GM23338 (cell line): ENCODE measurements at regions not wholly inside any gene's neighbourhood (a gene's known extent, or its start where the extent isn't known, plus 50 kb on each side); places are given as distances from the start of the nearest gene placed in this dataset.

ENCODE experiments used
- ATAC-seq: fragments of 200-7000 bp; cut with Tn5 transposase; 3 replicates; pipeline ENCODE4 v1.9.1; 2020
- DNase-seq: peaks from one replicate; pipeline ENCODE4 v3.0.0-alpha.2; 2015; ENCODE audit warnings: low spot score
- H2AFZ ChIP-seq: fragments of 200-600 bp; sonication (generic); 2 replicates; pipeline ENCODE4 v1.8.0; 2016; ENCODE audit warnings: antibody characterized with exemption, mild to moderate bottlenecking, moderate library complexity
- H3F3A ChIP-seq: fragments of 200-600 bp; sonication (generic); replicated peaks from 2 replicates; pipeline ENCODE4 v1.8.0; 2017; ENCODE audit warnings: antibody characterized with exemption, mixed run types, low read depth
- H3K27ac ChIP-seq: fragments of 200-600 bp; sonication (generic); 2 replicates; pipeline ENCODE4 v1.6.1; 2016; ENCODE audit warnings: low read depth
- H3K27me3 ChIP-seq: fragments of 200-600 bp; sonication (generic); 2 replicates; pipeline ENCODE4 v1.8.0; 2016; ENCODE audit warnings: mild to moderate bottlenecking, mixed run types, moderate library complexity; ENCODE audit not compliant: insufficient read depth
- H3K36me3 ChIP-seq: fragments of 200-600 bp; sonication (generic); 2 replicates; pipeline ENCODE4 v1.8.0; 2016; ENCODE audit warnings: mild to moderate bottlenecking; ENCODE audit not compliant: insufficient read depth
- H3K4me1 ChIP-seq: fragments of 200-600 bp; sonication (generic); 2 replicates; pipeline ENCODE4 v1.8.0; 2016; ENCODE audit warnings: mild to moderate bottlenecking, moderate library complexity; ENCODE audit not compliant: insufficient read depth
- H3K4me2 ChIP-seq: fragments of 200-600 bp; sonication (generic); 2 replicates; pipeline ENCODE4 v1.7.1; 2017; ENCODE audit warnings: mixed run types
- H3K4me3 ChIP-seq: fragments of 200-600 bp; sonication (generic); 2 replicates; pipeline ENCODE4 v1.6.1; 2016; ENCODE audit warnings: mixed run types
- H3K79me2 ChIP-seq: fragments of 200-600 bp; sonication (generic); replicated peaks from 2 replicates; pipeline ENCODE4 v1.8.0; 2017; ENCODE audit warnings: mild to moderate bottlenecking; ENCODE audit not compliant: insufficient read depth
- H3K9me2 ChIP-seq: fragments of 200-600 bp; sonication (generic); 2 replicates; pipeline ENCODE4 v1.8.0; 2017; ENCODE audit not compliant: insufficient read depth
- H4K20me1 ChIP-seq: fragments of 200-600 bp; sonication (generic); replicated peaks from 2 replicates; pipeline ENCODE4 v1.8.0; 2017; ENCODE audit warnings: mild to moderate bottlenecking; ENCODE audit not compliant: insufficient read depth
- H3K27ac Mint-ChIP-seq: 2 replicates; pipeline ENCODE4 v1.8.0; 2020; ENCODE audit warnings: inconsistent platforms, mild to moderate bottlenecking, moderate library complexity, mixed read lengths
- H3K27me3 Mint-ChIP-seq: 3 replicates; pipeline ENCODE4 v1.8.0; 2022; ENCODE audit warnings: low read depth, mild to moderate bottlenecking, moderate library complexity, mixed read lengths, inconsistent platforms; ENCODE audit not compliant: insufficient read depth, poor library complexity
- H3K36me3 Mint-ChIP-seq: 3 replicates; pipeline ENCODE4 v1.8.0; 2021; ENCODE audit warnings: low read depth, mild to moderate bottlenecking, inconsistent platforms, moderate library complexity, mixed read lengths
- H3K4me1 Mint-ChIP-seq: 3 replicates; pipeline ENCODE4 v1.8.0; 2020; ENCODE audit warnings: mild to moderate bottlenecking, inconsistent platforms, mixed read lengths
- H3K4me3 Mint-ChIP-seq: 3 replicates; pipeline ENCODE4 v1.8.0; 2021; ENCODE audit warnings: moderate library complexity, mild to moderate bottlenecking, inconsistent platforms, mixed read lengths
- H3K9me3 Mint-ChIP-seq: 3 replicates; pipeline ENCODE4 v1.8.0; 2020; ENCODE audit warnings: moderate library complexity, mild to moderate bottlenecking, inconsistent platforms, mixed read lengths
- CREB1 ChIP-seq: fragments of 250-450 bp; sonication (Bioruptor Pico); IDR thresholded peaks from 2 replicates; pipeline ENCODE4 v1.5.0; 2020; ENCODE audit warnings: low read depth, mild to moderate bottlenecking, moderate library complexity
- ETS1 ChIP-seq: IDR thresholded peaks from 2 replicates; pipeline ENCODE4 v1.6.1; 2016; ENCODE audit warnings: antibody characterized with exemption
- EZH2 ChIP-seq: fragments of 200-600 bp; sonication (generic); IDR thresholded peaks from one replicate; pipeline ENCODE4 v1.8.0; 2017; ENCODE audit warnings: antibody characterized with exemption, mild to moderate bottlenecking, low read depth; ENCODE audit not compliant: unreplicated experiment
- EZH2phosphoT487 ChIP-seq: fragments of 200-600 bp; sonication (generic); IDR thresholded peaks from one replicate; pipeline ENCODE4 v1.8.1; 2018; ENCODE audit warnings: antibody characterized with exemption; ENCODE audit not compliant: unreplicated experiment
- JUNB ChIP-seq: IDR thresholded peaks from one replicate; pipeline ENCODE4 v1.6.1; 2016; ENCODE audit warnings: antibody characterized with exemption; ENCODE audit not compliant: unreplicated experiment
- NANOG ChIP-seq: IDR thresholded peaks from 2 replicates; pipeline ENCODE4 v1.6.1; 2016; ENCODE audit warnings: antibody characterized with exemption, borderline replicate concordance
- REST ChIP-seq: IDR thresholded peaks from one replicate; pipeline ENCODE4 v1.6.1; 2018; ENCODE audit warnings: antibody characterized with exemption; ENCODE audit not compliant: unreplicated experiment
- STAT1 ChIP-seq: IDR thresholded peaks from one replicate; pipeline ENCODE4 v1.6.1; 2016; ENCODE audit warnings: antibody characterized with exemption; ENCODE audit not compliant: unreplicated experiment
- ZNF331 ChIP-seq: fragments of 250-450 bp; sonication (Bioruptor Pico); IDR thresholded peaks from 2 replicates; pipeline ENCODE4 v1.5.0; 2020; ENCODE audit warnings: low read depth, mild to moderate bottlenecking, moderate library complexity
- ZNF462 ChIP-seq: fragments of 250-450 bp; sonication (Bioruptor Pico); IDR thresholded peaks from 2 replicates; pipeline ENCODE4 v1.5.0; 2020; ENCODE audit warnings: mild to moderate bottlenecking, moderate library complexity
- TF ChIP-seq, protein P1 (sequence below), 2 experiments: fragments of 200-600 bp in 1 of 2; sonication (generic) in 1 of 2; conservative IDR thresholded peaks; 2 replicates each; pipeline versions ENCODE4 v1.5.1 to v1.6.1; 2016 to 2017; ENCODE audit warnings: antibody characterized with exemption in 2 of 2, low read depth in 2 of 2, mild to moderate bottlenecking in 2 of 2, moderate library complexity in 1 of 2

GRCh38 chr2:223227338-223227737 lies 175.3 kb downstream of the KCNE4 start:
- H3K27me3 Mint-ChIP-seq, result no peaks in the 10 kb centered on the region

More at GRCh38 chr2:223227338-223227737, 175.3 kb downstream of the KCNE4 start:
- H3K4me1 Mint-ChIP-seq, result peaks cover 4% of the 10 kb centered on the region; the same call in 2 of the 3 replicates
- H3K36me3 Mint-ChIP-seq, result no peaks in the 10 kb centered on the region
- no peaks in the 10 kb centered on the region for H4K20me1 ChIP-seq
- no peak overlapping the region for H2AFZ ChIP-seq
- no peak overlapping the region for H3K4me3 Mint-ChIP-seq
- no peak overlapping the region for H3K27ac ChIP-seq
- H3K4me2 ChIP-seq, result no peak overlapping the region
- H3K9me3 Mint-ChIP-seq, result no peaks in the 10 kb centered on the region
- H3K27me3 ChIP-seq, result no peaks in the 10 kb centered on the region
- 0 out of 2 replicates have a peak, but pooled peaks cover 11% of the 10 kb centered on the region for H3K9me2 ChIP-seq
- H3K36me3 ChIP-seq, result no peaks in the 10 kb centered on the region
- H3K4me3 ChIP-seq, result no peak overlapping the region
- no peaks in the 10 kb centered on the region for H3F3A ChIP-seq
- H3K27ac Mint-ChIP-seq, result no peak overlapping the region
- ATAC-seq, result no peak
- no peaks in the 10 kb centered on the region for H3K79me2 ChIP-seq
- TF ChIP-seq EZH2phosphoT487 (no peak), CREB1 (CRISPR knock-in tag) (no peak), JUNB (no peak), REST (no peak), ETS1 (no peak), NANOG (no peak), ZNF462 (CRISPR knock-in tag) (no peak), EZH2 (no peak), STAT1 (no peak), ZNF331 (CRISPR knock-in tag) (no peak)
- TF ChIP-seq, protein P1, sequence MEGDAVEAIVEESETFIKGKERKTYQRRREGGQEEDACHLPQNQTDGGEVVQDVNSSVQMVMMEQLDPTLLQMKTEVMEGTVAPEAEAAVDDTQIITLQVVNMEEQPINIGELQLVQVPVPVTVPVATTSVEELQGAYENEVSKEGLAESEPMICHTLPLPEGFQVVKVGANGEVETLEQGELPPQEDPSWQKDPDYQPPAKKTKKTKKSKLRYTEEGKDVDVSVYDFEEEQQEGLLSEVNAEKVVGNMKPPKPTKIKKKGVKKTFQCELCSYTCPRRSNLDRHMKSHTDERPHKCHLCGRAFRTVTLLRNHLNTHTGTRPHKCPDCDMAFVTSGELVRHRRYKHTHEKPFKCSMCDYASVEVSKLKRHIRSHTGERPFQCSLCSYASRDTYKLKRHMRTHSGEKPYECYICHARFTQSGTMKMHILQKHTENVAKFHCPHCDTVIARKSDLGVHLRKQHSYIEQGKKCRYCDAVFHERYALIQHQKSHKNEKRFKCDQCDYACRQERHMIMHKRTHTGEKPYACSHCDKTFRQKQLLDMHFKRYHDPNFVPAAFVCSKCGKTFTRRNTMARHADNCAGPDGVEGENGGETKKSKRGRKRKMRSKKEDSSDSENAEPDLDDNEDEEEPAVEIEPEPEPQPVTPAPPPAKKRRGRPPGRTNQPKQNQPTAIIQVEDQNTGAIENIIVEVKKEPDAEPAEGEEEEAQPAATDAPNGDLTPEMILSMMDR (conservative IDR thresholded peaks at IDR 0.05; ENCODE audit: low read depth in 2 of 2), result no peak
- H3K4me1 ChIP-seq, result no peaks in the 10 kb centered on the region
- no peak for DNase-seq
